OCI-LY7 (cell line): ENCODE measurements at regions not wholly inside any gene's neighbourhood (a gene's known extent, or its start where the extent isn't known, plus 50 kb on each side); places are given as distances from the start of the nearest gene placed in this dataset.

Experiments
- EZH2phosphoT487 ChIP-seq: fragments of 200-600 bp; sonication (generic); IDR thresholded peaks from 2 replicates; pipeline ENCODE4 v1.6.1; 2018; ENCODE audit warnings: low read depth, borderline replicate concordance, mild to moderate bottlenecking, mixed run types, antibody characterized with exemption, low read length, moderate library complexity, mixed read lengths
- TF ChIP-seq, protein P1 (sequence below): fragments of 200-600 bp; sonication (generic); conservative IDR thresholded peaks from 2 replicates; pipeline ENCODE4 v1.5.1; 2014; ENCODE audit warnings: mild to moderate bottlenecking, antibody characterized with exemption, low read length, moderate library complexity, mixed read lengths

DNA sequence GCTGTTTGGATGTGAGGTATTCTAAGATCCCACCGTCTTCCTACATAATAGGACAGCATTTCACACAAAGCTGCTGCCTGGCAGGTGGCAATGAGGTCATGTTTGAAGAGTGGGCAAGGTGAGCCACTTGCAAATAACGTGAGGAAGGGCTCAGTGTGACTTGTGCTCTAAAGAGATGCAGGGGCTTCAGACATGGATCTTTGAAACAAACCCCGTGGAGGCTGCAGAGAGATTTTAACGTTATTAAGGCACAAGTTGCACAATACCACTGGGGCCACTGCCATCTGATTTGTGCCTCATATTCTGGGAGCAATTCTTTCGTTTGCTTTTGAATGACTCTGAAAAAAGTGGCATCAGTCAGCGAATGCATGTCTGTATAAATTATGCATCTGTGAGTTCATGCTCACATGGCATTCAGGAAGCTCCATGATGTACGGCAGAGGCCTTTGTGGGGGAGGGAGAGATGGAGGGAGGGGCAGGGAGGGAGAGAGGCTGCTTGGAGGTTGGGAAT is 362.0 kb downstream of the SOX11 start:
- TF ChIP-seq, protein P1, sequence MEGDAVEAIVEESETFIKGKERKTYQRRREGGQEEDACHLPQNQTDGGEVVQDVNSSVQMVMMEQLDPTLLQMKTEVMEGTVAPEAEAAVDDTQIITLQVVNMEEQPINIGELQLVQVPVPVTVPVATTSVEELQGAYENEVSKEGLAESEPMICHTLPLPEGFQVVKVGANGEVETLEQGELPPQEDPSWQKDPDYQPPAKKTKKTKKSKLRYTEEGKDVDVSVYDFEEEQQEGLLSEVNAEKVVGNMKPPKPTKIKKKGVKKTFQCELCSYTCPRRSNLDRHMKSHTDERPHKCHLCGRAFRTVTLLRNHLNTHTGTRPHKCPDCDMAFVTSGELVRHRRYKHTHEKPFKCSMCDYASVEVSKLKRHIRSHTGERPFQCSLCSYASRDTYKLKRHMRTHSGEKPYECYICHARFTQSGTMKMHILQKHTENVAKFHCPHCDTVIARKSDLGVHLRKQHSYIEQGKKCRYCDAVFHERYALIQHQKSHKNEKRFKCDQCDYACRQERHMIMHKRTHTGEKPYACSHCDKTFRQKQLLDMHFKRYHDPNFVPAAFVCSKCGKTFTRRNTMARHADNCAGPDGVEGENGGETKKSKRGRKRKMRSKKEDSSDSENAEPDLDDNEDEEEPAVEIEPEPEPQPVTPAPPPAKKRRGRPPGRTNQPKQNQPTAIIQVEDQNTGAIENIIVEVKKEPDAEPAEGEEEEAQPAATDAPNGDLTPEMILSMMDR: no peak
- TF ChIP-seq EZH2phosphoT487: no peak
